Testis (tissue), 2 donors: ENCODE measurements at regions not wholly inside any gene's neighbourhood (a gene's known extent, or its start where the extent isn't known, plus 50 kb on each side); places are given as distances from the start of the nearest gene placed in this dataset.
"Not testable (repeated sequence)": the region's sequence is repeated elsewhere in the genome, so short reads cannot be mapped to it uniquely, and the experiment has no call there.

Source experiments
- DNase-seq: peaks from one replicate; pipeline ENCODE4 v3.0.0-alpha.2; 2019
- H3K27ac ChIP-seq, 2 donors: fragments of 200-600 bp; sonication (generic); one replicate each; pipeline ENCODE4 v1.5.1; 2019
- H3K27me3 ChIP-seq: fragments of 200-600 bp; sonication (generic); one replicate; pipeline ENCODE4 v1.5.1; 2019
- H3K36me3 ChIP-seq: fragments of 200-600 bp; sonication (generic); one replicate; pipeline ENCODE4 v1.5.1; 2017; ENCODE audit warnings: low read depth; ENCODE audit errors: missing control alignments
- H3K4me1 ChIP-seq: fragments of 200-600 bp; sonication (generic); one replicate; pipeline ENCODE4 v1.5.1; 2019
- H3K4me3 ChIP-seq, 2 donors: fragments of 200-600 bp; sonication (generic); one replicate each; pipeline ENCODE4 v1.5.1; 2017 to 2019
- H3K9me3 ChIP-seq: fragments of 200-600 bp; sonication (generic); one replicate; pipeline ENCODE4 v1.5.1; 2017
- WGBS, 2 donors: methylation state at CpG; one replicate each; pipeline ENCODE4 v1.1.5; 2018; 5-methylcytosine and 5-hydroxymethylcytosine counted together
- intact Hi-C: fragments of 100-400 bp; cut with DNase I; formaldehyde crosslinking; loops from one replicate; pipeline ENCODE4 v1.15.1; 2023; ENCODE audit warnings: low total_unique reads

- H3K4me3 ChIP-seq, intact Hi-C loops, DNase-seq, H3K27ac ChIP-seq, H3K36me3 ChIP-seq, H3K4me1 ChIP-seq, H3K27me3 ChIP-seq, H3K9me3 ChIP-seq: not testable (repeated sequence)
- WGBS, 2 donors = 86 to 89% methylated on average over 6 of the region's 6 CpGs
Observed at GRCh38 chr21:13514308-13514707, 95.3 kb upstream of the POTED start.

- H3K4me1 ChIP-seq, DNase-seq, H3K27me3 ChIP-seq, H3K36me3 ChIP-seq, intact Hi-C loops, H3K9me3 ChIP-seq, H3K27ac ChIP-seq: not testable (repeated sequence)
- 67 to 79% methylated on average over 14 of the region's 14 CpGs for WGBS, 2 donors
- peak overlapping the region in 1 of 2 donors; percentile 10 for H3K4me3 ChIP-seq
Observed at GRCh38 chr21:13515980-13516379, 93.6 kb upstream of the POTED start.

GRCh38 chr21:13519971-13520370, 89.6 kb upstream of the POTED start:
- WGBS, 2 donors = 20 to 55% methylated on average over 1 to 3 of the region's 3 CpGs
- H3K27ac ChIP-seq, H3K27me3 ChIP-seq, H3K9me3 ChIP-seq, H3K36me3 ChIP-seq, intact Hi-C loops, H3K4me1 ChIP-seq, H3K4me3 ChIP-seq, DNase-seq: not testable (repeated sequence)

- H3K27me3 ChIP-seq, H3K4me1 ChIP-seq, H3K9me3 ChIP-seq, H3K36me3 ChIP-seq, H3K27ac ChIP-seq, H3K4me3 ChIP-seq, DNase-seq, intact Hi-C loops: not testable (repeated sequence)
- 83 to 91% methylated on average over 7 to 12 of the region's 16 CpGs for WGBS, 2 donors
Observed at GRCh38 chr21:13525015-13525414, 84.6 kb upstream of the POTED start.

GRCh38 chr21:13529082-13529481, 80.5 kb upstream of the POTED start:
- 67 to 82% methylated on average over 1 of the region's 1 CpG for WGBS, 2 donors
- intact Hi-C loops, H3K36me3 ChIP-seq, H3K27me3 ChIP-seq, H3K4me1 ChIP-seq, H3K9me3 ChIP-seq, DNase-seq, H3K27ac ChIP-seq, H3K4me3 ChIP-seq: not testable (repeated sequence)

- H3K36me3 ChIP-seq, intact Hi-C loops, H3K9me3 ChIP-seq, H3K27ac ChIP-seq, DNase-seq, H3K4me3 ChIP-seq, H3K4me1 ChIP-seq, H3K27me3 ChIP-seq: not testable (repeated sequence)
- 55 to 66% methylated on average over 3 of the region's 3 CpGs for WGBS, 2 donors
Observed at GRCh38 chr21:13529674-13530073, 79.9 kb upstream of the POTED start.

- H3K4me3 ChIP-seq, H3K36me3 ChIP-seq, intact Hi-C loops, H3K27ac ChIP-seq, H3K27me3 ChIP-seq, DNase-seq, H3K9me3 ChIP-seq, H3K4me1 ChIP-seq: not testable (repeated sequence)
- 42 to 78% methylated on average over 2 of the region's 2 CpGs for WGBS, 2 donors
Observed at GRCh38 chr21:13530697-13531096, 78.9 kb upstream of the POTED start.

- intact Hi-C loops, H3K27me3 ChIP-seq, H3K4me3 ChIP-seq, H3K36me3 ChIP-seq, H3K27ac ChIP-seq, H3K4me1 ChIP-seq, H3K9me3 ChIP-seq, DNase-seq: not testable (repeated sequence)
- WGBS, 2 donors = 60 to 79% methylated on average over 2 to 3 of the region's 3 CpGs
Observed at GRCh38 chr21:13543482-13543881, 66.1 kb upstream of the POTED start.

- H3K36me3 ChIP-seq, H3K27ac ChIP-seq, intact Hi-C loops, DNase-seq, H3K4me1 ChIP-seq, H3K27me3 ChIP-seq, H3K4me3 ChIP-seq, H3K9me3 ChIP-seq: not testable (repeated sequence)
- WGBS, 2 donors = 36 to 43% methylated on average over 1 of the region's 1 CpG
Observed at GRCh38 chr21:13545525-13545924, 64.1 kb upstream of the POTED start.
